ENCODE measurements at regions not wholly inside any gene's neighbourhood (a gene's known extent, or its start where the extent isn't known, plus 50 kb on each side); places are given as distances from the start of the nearest gene placed in this dataset.
"Not testable (repeated sequence)": the region's sequence is repeated elsewhere in the genome, so short reads cannot be mapped to it uniquely, and the experiment has no call there.

- Histone ChIP-seq H3K4me3 (no peak overlapping the region), H3K9me3 (no peaks in the 10 kb centered on the region), H3K4me1 (peaks cover 0 to 19% (median 4%) of the 10 kb centered on the region in 6 donors), H3K36me3 (no peaks in the 10 kb centered on the region), H3K27me3 (replicated peaks in 1 of 7) (no peaks in the 10 kb centered on the region), H3K27ac (no peak overlapping the region)
- no peak for TF ChIP-seq POLR2A (IDR thresholded peaks at IDR 0.05)
- TF ChIP-seq CTCF (IDR thresholded peaks at IDR 0.05 in 8 of 11, conservative IDR thresholded peaks at IDR 0.05 in 3 of 11), result no peak
- no peak for TF ChIP-seq POLR2AphosphoS5 (IDR thresholded peaks at IDR 0.05)
- WGBS, 5 donors, result 78 to 89% (median 86%) methylated on average over 5 to 7 of the region's 7 CpGs
- intact Hi-C loops (cut with DNase I; ENCODE audit: low total_unique reads), result no loop called here
- DNase-seq, result no peak
These were observed 125.6 kb downstream of the CXCL12 start for GRCh38 chr10:44259090-44259874.

- 71 to 78% (median 76%) methylated on average over 4 of the region's 4 CpGs for WGBS, 5 donors
- peaks cover 0 to 3% (median 0%) of the 10 kb centered on the region in 7 donors for H3K27me3 ChIP-seq (replicated peaks in 1 of 7)
- DNase-seq, result no peak
- no peaks in the 10 kb centered on the region for H3K9me3 ChIP-seq
- no peaks in the 10 kb centered on the region for H3K36me3 ChIP-seq
- no peak overlapping the region for H3K4me3 ChIP-seq
- intact Hi-C loops (cut with DNase I; ENCODE audit: low total_unique reads), result no loop called here
- no peak overlapping the region for H3K27ac ChIP-seq
- peaks cover 0 to 19% (median 4%) of the 10 kb centered on the region in 6 donors for H3K4me1 ChIP-seq
- TF ChIP-seq CTCF (IDR thresholded peaks at IDR 0.05 in 8 of 11, conservative IDR thresholded peaks at IDR 0.05 in 3 of 11) (no peak), POLR2A (IDR thresholded peaks at IDR 0.05) (no peak), POLR2AphosphoS5 (IDR thresholded peaks at IDR 0.05) (no peak)
These were observed 126.3 kb downstream of the CXCL12 start for GRCh38 chr10:44258460-44259089.

GRCh38 chr10:44258019-44258418 lies 126.9 kb downstream of the CXCL12 start:
- H3K4me3 ChIP-seq, result no peak overlapping the region

GRCh38 chr10:44253769-44254462 lies 131.0 kb downstream of the CXCL12 start:
- H3K4me3 ChIP-seq, result no peak overlapping the region
- peaks cover 0 to 5% (median 0%) of the 10 kb centered on the region in 7 donors for H3K27me3 ChIP-seq (replicated peaks in 1 of 7)
- H3K4me1 ChIP-seq, result no peaks in the 10 kb centered on the region
- peaks cover 0 to 7% (median 0%) of the 10 kb centered on the region in 8 donors for H3K9me3 ChIP-seq
- no peak for DNase-seq
- no peak for TF ChIP-seq POLR2AphosphoS5 (IDR thresholded peaks at IDR 0.05)
- no peak for TF ChIP-seq CTCF (IDR thresholded peaks at IDR 0.05 in 8 of 11, conservative IDR thresholded peaks at IDR 0.05 in 3 of 11)
- TF ChIP-seq POLR2A (IDR thresholded peaks at IDR 0.05), result no peak
- intact Hi-C loops (cut with DNase I; ENCODE audit: low total_unique reads), result no loop called here
- no peaks in the 10 kb centered on the region for H3K36me3 ChIP-seq
- 57 to 73% (median 63%) methylated on average over 5 of the region's 5 CpGs for WGBS, 5 donors
- no peak overlapping the region for H3K27ac ChIP-seq

More at GRCh38 chr10:44258019-44258418, 126.9 kb downstream of the CXCL12 start:
- Histone ChIP-seq H3K4me1 (peaks cover 0 to 19% (median 4%) of the 10 kb centered on the region in 6 donors), H3K27ac (no peak overlapping the region), H3K36me3 (no peaks in the 10 kb centered on the region), H3K27me3 (replicated peaks in 1 of 7) (peaks cover 0 to 5% (median 0%) of the 10 kb centered on the region in 7 donors), H3K9me3 (no peaks in the 10 kb centered on the region)
- DNase-seq, result no peak
- intact Hi-C loops (cut with DNase I; ENCODE audit: low total_unique reads), result no loop called here
- TF ChIP-seq POLR2AphosphoS5 (IDR thresholded peaks at IDR 0.05) (no peak), POLR2A (IDR thresholded peaks at IDR 0.05) (no peak)
- 66 to 80% (median 76%) methylated on average over 3 of the region's 3 CpGs for WGBS, 5 donors

GRCh38 chr10:44252631-44253030 lies 132.3 kb downstream of the CXCL12 start:
- H3K27ac ChIP-seq; H3K9me3 ChIP-seq; H3K36me3 ChIP-seq; intact Hi-C loops (cut with DNase I; ENCODE audit: low total_unique reads); H3K4me3 ChIP-seq; H3K27me3 ChIP-seq (replicated peaks in 1 of 7); H3K4me1 ChIP-seq; DNase-seq: not testable (repeated sequence)
- 89 to 96% (median 90%) methylated on average over 3 of the region's 3 CpGs for WGBS, 5 donors

GRCh38 chr10:44249933-44250332 lies 135.0 kb downstream of the CXCL12 start:
- intact Hi-C loops (cut with DNase I; ENCODE audit: low total_unique reads); DNase-seq; H3K4me3 ChIP-seq; H3K27me3 ChIP-seq (replicated peaks in 1 of 7); H3K27ac ChIP-seq; H3K4me1 ChIP-seq; H3K36me3 ChIP-seq: not testable (repeated sequence)
- peaks cover 0 to 15% (median 6%) of the 10 kb centered on the region in 8 donors for H3K9me3 ChIP-seq
- 84 to 88% (median 87%) methylated on average over 7 of the region's 7 CpGs for WGBS, 5 donors
